HG03354 (cell line): ENCODE measurements at regions not wholly inside any gene's neighbourhood (a gene's known extent, or its start where the extent isn't known, plus 50 kb on each side); places are given as distances from the start of the nearest gene placed in this dataset.

Experiments
- ATAC-seq: cut with Tn5 transposase; IDR thresholded peaks from one replicate; pipeline ENCODE4 v1.9.1; 2021; ENCODE audit warnings: mild to moderate bottlenecking; ENCODE audit not compliant: unreplicated experiment, poor library complexity, severe bottlenecking

DNA sequence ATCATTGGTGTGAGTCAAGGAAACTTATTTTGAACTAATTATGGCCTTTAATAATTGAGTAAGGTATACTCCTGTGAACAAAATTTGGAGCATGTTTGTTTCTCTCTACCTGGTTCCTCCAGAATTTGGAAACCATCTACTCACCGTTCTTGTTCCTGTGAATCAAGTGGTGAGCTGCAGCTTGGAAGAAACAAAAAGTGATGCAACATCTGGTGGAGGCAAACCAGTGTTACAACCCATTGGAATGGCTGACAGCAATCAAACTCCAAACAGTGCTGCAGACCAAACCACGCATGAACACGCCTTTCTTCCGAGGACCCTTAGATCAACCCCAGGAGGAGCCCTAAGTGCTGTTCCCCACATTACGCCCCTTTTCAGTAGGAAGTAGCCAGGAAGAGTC lies 104.7 kb upstream of the VASH1 start:
- ATAC-seq, result no peak

DNA sequence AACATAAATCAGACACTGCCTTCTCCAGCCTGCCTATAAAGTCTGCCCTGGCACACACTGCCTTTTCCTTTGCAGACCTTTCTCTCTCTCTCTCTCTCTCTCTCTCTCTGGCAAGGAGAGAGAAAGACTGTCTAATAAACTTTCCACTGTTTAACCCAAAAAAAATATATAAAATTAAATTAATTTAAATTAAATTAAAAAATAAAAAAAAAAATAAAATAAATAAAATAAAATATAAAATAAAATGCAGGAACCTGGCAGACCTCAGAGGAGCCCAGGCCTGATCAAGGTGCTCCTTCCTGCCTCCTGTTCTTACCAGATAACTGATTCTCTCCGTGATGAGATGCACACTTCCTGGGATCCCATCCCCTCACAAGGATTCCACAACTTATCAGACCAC lies 103.9 kb upstream of the VASH1 start:
- ATAC-seq, result no peak

DNA sequence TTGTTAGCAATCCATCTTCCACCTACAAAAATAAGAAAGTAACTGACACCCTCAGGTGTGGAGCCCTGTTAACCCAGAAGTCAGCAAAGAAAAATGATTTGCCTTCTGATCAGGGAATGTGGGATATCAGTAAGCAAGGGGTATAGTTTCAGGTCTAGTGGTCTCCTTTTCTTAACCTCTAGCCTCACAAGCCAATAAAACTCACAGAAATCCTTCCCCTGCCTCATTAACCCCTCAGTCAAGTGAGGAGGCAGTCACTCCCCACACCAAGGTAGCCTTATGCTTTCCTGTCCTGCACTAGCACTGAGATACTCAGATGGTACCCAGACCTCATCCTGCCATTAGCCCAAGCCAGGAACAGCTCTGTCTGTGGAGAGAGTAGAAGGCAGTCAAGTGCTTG lies 103.4 kb upstream of the VASH1 start:
- no peak for ATAC-seq

DNA sequence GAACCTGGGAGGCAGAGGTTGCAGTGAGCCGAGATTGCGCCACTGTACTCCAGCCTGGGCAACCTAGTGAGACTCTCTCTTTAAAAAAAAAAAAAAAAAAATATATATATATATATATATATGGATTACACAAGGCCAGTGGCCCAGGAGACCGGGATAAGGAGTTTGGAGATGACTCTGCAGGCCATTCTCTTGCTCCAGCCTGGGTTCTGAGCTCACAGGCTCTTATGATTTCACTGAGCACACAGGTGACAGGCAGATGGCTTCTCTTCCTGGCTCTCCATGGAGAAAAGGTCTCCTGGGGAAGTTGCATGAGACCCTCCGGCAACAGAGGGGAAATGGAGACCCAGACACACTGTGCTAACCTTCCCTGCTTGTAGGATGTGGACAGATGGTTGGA lies 98.7 kb upstream of the VASH1 start:
- no peak for ATAC-seq

DNA sequence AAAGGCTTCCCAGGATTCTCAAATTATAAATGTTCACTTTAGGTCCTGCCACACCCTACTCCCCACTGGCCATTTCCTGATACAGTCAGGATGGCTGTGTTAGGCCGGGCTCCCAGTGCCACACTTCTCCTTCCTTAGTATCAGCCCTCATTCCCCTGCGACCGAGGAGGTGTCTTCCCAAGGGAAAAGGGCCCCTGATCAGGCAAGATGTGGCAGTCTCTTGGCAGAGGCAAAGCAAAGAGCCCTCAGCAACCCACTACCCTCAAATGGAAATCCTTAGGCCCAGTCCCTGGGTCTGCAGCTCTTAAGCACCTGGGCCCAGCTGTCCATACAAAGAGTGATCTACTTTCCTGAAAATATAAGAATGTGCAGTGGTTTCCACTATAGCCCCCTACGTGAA lies 96.5 kb upstream of the VASH1 start:
- ATAC-seq, result no peak

DNA sequence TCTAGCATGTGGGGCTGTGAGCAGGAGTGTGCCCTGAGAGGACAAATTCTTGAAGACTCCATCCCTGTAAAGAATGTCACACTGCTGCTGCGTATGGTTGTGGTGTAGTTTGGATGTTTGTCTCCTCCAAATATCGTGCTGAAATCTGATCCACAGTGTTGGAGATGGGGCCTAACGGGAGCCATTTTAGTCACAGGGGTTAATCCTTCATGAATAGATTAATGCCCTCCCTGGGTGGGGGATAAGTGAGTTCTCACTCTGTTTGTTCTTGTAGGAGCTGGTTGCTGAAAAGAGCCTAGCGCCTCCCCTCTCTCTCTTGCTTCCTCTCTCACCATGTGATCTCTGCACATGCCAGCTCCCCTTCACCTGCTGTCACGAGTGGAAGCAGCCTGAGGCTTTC lies 94.5 kb upstream of the VASH1 start:
- no peak for ATAC-seq

DNA sequence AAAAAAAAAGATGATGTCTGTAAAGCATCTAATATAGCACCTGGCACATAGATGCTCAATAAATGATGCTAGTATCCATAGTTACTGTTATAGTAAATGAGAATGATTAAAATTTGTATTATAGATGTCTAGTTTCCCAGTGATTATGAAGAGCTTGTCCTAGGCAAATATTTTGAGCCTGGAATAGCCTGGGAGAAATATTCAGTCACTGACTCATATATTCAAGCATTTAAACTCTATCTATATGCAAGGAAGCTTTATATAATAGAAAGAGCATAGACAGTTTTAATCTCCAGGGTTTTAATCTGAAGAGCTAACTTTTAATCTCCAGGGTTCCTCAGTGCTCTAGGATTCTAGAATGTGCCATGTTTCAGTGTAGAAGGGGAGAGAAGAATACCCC lies 91.5 kb upstream of the VASH1 start:
- no peak for ATAC-seq

DNA sequence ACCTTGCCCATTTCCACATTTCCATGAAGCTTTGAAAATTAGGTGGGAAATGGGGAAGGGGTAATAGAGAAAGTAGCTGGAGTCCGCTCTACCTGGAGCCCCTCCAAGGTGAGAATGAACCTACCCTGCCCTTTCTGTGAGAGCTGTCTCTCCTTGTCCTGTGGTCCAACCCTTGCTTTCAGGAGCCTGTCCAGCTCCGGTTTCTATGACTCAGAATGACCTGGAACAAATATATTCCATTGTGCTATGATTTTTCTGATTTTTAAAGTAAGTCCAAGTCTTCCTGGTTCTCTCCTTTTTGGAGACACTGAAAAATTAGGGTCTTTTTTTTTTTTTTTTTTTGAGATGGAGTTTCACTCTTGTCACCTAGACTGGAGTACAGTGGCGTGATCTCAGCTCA lies 89.1 kb upstream of the VASH1 start:
- ATAC-seq, result no peak

DNA sequence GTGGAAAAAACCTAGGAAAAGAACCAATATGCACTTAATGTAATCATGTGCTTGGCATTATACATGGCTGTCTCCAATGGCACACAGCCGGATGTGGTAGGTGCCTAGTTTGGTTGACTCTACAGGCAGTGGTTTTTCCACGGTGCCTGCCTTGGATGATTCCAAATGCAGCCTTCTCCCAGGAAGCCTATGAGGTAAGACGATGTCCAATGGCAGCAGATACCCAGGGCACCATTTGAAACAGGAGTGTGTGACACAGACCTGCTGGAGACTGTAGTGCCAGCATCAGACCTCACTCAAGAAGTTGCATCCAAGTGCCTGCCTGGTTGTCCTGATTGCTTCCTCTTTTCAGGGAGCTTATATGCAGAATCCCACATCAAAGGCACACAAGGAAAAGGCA lies 88.0 kb upstream of the VASH1 start:
- ATAC-seq, result no peak

DNA sequence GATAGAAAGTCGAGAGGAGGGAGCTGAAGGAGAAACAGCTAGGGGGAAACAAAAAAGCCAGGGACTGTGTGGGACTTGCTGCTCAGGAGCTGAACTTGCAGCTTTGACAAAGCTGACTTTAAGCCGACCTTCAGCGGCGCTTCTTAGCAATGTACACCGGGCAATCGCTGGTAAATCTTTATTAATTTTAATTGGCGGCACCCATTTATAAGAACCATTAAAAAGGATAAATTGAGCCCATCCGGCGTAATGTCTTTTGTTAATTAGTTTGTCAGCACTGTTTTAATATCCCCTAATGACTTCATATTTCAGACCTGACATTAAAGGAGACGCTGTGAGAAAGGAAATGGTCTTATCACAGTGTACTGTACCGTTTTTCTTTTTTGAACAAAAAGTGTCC lies 86.2 kb upstream of the VASH1 start:
- ATAC-seq, result no peak

DNA sequence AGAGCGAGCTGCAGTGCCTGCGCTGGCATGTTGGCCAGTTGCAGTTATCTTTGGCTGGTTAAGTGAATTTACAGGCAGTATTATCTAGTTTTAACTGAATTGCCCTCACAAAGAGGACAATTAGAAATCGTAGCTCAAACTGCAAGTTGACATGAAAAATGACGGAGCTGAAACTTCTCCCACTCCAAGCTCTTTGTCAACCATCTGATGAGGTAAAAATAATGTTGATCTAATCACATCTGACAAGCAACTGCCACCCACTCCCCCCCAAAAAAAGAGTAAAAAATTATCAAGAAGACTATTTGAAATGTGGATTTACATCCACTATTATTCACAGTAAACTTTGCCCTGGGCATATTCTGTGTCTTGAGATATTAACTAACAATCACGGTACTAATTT lies 84.7 kb upstream of the VASH1 start:
- ATAC-seq, result no peak

DNA sequence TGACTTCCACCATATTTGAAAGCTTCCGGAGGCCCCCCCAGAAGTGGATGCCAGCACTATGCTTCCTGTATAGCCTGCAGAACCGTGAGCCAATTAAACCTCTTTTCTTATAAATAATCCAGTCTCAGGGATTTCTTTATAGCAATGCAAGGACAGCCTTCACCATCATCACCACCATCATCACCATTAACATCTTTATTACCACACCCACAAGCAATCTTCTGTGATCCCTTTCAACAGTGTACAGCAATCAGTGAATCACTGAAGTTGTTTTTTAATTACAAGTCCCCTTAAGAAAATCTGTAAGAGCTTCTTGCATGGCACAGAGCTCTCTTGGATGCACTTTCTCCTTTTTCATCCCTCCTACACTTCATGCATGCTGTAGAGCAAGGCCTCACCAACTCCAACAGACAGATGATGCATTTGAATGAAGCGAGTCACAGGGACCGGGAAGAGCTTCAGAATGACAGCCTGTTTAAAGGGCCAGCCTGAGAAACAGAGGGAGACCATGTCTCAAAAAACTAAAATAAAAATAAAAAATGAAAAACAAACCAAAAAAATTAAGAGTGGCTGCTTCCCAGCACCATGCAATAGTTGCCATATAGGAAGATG lies 83.6 kb upstream of the VASH1 start:
- ATAC-seq, result no peak

DNA sequence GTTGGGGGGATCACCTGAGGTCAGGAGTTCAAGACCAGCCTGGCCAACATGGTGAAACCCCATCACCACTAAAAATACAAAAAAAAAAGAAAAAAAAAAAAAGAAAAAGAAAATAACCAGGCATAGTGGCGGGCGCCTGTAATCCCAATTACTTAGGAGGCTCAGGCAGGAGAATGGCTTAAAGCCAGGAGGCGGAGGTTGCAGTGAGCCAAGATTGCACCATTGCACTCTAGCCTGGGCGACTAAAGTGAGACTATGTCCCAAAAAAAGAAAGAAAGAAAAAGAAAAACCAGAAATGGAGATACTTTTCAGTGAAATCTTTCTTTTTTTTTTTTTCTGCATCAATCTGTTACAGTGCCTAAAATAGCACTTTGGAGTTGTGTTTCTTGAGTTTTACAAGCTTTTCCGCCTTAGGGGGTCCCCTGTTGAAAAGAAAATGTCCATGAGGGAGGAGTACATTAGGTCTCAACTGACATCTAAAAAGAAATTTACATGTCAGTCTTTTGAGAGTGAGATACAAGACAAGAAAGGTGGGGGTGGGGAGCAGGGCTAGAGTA lies 82.9 kb upstream of the VASH1 start:
- no peak for ATAC-seq

DNA sequence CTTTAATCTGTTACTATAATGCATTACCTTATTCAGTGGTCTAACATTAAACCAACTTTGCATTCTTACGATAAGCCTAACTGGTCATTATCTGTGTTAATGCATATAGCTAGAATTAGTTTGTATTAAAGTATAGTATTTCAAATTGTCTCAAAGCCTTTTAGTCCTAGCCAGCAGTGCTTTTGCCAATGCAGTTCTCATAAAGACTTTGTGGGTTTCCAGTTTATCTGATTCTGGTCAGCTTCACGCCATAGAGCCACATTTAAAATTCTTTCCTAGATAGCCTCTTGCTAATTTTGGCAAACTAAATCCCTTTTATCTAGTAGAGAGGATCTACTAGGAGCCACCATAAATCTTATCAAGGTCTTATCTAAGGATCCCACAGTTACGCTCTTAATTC lies 78.9 kb upstream of the VASH1 start:
- no peak for ATAC-seq

DNA sequence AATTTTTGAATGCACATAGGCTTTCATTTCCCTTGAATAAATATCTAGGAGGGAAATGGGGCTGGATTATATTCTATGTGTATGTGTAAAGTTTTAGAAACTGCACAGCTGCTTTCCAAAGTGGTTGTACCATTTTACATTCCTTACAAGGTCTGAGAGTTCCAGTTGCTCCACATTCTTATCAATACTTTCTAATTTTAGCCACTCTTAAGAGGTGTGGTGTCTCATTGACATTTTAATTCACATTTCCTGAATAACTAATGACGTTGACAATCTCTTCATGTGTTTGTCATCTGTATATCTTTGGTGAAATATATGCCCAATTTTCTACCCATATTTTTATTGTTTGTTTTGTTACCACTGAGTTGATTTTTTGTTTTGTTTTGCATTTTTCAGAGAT lies 74.6 kb upstream of the VASH1 start:
- ATAC-seq, result no peak

DNA sequence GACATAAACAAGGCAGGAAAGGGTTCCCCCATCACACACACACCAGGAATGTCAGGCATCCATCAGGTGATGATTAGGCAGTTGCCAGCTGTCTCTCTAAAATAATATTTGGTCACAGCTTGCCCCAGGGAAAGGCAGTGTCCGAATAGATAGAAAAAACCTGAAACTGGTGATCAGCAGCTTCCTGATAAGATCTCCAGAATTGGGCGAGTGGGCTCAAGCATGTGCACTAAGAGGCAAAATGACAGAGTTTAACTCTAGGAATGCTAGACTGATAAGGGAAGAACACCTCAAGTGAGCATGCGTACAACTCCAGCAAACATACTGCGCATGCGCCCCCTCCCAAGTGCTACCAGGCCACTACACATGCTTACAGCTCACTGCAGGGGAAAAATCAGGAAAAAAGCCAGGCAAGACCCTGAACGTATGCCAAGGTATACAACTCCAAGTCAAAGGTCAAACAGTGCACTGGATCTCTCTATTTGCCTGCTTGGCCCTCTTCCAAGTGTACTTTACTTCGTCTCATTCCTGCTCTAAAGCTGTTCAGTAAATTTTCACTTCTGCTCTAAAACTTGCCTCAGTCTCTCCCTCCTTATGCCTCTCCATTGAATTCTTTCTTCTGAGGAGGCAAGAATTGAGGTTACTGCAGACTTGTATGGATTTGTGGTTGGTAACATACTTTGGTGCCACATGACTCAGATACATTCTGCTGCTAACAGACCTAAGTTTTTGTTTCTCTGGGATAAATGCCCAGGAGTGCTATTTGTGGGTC lies 73.5 kb upstream of the VASH1 start:
- ATAC-seq, result no peak

DNA sequence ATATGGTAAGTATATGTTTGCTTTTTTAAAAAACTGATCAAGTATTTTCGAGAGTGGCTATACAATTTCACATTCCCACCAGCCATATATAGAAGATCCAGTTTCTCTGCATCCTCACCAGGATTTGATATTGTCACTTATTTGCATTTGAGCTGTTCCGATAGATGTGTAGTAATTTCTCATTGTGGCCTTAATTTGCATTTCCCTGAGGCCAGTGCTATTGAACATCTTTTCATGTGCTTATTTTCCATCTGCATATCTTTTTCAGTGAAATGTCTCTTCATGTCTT lies 72.9 kb upstream of the VASH1 start:
- ATAC-seq, result no peak

DNA sequence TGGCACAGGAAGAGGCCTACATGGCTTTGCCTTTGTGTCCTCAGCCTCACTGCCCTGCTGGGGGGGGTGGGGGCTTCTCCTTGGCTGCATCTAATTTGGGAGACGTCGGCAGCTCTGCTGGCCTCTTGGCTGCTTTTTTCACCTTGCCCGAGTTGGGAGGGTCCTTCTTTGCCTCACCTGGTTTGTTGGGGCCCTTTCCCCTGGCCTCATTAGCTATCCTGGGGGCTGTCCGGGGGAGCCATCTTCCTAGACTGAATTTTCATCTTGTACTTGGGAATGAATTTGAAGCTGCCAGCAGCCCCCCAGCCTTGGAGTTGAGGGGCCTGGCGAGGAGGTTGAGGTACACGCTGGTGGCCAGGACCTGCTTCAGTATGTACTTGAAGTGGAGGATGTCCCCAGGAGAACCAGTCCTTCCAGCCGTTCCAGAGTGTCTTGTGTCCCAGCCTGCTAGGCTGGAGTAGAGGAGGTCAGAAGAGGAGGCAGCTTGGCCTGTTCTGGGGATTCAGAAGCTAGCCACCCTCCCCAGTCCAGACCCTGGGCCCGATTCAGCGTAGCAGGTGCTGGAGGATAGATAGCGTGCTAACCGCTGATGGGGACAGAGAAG lies 70.7 kb upstream of the VASH1 start:
- ATAC-seq, result no peak

DNA sequence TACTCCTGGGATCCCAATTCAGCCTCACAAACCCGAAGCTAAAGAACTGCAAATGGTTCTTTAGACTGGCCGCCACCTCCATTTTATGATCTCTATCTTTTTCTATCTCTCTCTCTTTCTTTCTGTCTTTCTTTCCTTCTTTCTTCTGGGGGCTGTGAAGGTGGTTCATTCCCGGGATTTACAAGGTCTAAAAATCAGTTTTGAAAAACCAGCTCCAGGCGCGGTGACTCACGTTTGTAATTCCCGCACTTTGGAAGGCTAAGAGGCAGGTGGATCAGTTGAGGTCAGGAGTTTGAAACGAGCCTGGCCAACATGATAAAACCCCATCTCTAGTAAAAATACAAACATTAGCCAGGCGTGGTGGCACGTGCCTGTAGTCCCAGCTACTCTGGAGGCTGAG lies 67.2 kb upstream of the VASH1 start:
- no peak for ATAC-seq

DNA sequence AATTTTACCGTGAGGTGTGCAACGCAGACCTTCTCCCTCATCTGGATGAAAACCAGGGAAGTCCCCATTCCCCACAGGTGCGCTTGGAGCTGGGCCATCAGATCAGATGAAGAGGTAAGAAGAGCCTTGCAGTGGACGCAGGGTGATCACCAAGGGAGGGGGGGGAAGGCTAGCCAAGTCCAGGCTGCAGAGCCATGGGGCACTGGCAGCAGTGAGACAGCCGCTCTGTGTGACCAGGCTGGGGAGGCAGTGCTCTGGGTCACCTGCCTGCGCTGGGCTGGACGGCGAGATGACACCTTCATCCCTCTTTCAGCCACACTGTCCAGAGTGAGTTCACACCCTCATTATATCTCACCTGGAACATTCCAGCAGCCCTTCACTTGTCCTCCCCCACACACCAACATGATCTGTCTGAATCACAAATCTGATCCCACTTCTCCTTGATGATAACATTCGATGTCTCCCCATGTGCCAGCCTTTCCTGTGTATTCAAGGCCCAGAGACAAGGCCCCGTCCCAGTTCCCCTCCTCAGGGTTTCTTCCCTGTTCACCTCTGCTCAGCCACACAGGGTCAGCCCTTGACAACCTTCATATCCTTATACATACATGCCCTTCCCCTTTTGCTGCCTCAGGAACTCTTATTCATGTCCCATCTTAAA lies 65.9 kb upstream of the VASH1 start:
- no peak for ATAC-seq

DNA sequence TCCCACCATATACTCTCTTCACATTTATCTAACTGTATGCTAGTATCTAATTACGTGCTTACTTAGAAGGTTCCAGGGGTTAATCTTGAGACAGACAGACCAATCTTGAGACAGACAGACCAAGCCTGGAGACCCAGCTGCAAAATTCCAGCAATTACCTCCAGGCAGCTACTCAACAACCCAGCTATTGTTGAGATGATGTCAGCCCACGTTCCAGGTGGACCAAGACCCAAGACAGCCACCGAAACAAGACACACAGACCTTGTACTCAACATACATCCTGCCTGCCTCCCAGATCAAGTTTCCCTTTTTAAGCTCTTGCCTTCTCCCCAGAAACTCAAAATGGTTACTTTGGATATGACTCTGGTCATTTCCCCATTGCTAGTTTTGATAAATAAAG lies 64.9 kb upstream of the VASH1 start:
- no peak for ATAC-seq
